ENCODE measurements at regions not wholly inside any gene's neighbourhood (a gene's known extent, or its start where the extent isn't known, plus 50 kb on each side); places are given as distances from the start of the nearest gene placed in this dataset.

DNA sequence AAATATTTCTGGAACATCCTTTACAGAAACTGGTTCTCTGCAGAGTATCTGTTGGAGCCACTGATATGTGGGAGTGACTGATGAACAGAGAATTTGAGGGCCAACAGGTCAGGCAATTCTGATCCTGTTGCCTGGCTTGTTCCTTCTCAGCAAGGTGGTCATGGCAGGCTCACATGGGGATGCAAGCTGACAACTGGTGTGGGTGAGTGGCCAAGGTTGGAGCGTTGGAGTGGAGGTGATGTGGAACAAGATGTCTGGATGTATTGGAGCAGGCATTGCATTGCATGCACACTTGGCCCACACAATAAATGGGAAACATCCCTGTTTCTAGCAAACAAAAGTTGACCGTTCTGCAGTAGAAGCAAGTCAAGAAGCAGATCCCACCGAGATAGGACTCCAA is 380.7 kb downstream of the ZNF536 start:
- DNase-seq (ENCODE audit: low spot score), result no peak

DNA sequence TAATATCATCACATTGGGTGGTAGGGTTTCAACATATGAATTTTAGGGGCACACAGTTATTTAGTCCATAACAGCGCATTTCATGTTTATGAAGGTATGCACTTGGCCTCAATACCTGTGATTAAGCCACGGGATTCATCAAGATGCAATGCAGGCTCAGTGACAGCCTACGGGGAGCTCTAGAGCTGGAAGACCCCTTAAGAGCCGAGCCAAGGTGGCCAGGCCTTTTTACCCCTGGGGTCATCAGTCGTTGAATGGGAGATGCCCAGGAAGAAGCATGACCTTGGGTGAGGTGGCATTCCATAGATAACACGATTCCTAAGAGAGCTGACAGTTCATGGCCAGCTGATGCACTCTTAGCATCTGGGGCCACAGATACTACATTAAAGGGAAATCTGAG is 380.0 kb downstream of the ZNF536 start:
- intact Hi-C loops (cut with DNase I), result no loop called here
- no peak for DNase-seq (ENCODE audit: low spot score)

More for the DNA sequence above, 380.7 kb downstream of the ZNF536 start:
- intact Hi-C loops (cut with DNase I), result no loop called here

DNA sequence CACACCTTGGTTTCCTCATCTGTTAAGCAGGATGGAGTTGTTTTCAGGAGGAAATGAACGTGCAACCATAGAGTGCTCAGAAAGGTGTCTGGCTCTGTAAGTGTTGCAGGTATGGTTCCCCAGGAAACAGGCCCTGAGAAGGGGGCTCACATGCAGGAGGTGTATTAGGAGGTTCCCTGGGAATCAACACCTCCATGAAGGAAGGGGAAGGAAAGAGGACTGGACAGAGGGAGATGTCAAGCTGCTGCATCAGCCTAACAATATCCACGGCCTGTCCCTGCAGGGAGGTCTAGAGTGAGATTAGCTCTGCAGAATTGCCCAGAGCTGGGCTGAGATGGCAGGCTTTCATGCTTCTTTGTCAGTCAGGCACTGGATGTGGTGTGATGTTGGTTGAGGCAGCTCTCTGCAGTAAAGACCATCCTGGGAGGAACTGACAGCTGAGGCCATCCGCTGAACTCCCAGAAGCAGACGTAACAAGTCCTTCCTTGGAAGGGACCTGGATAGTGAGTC is 373.3 kb downstream of the ZNF536 start:
- intact Hi-C loops (cut with DNase I), result no loop called here
- no peak for DNase-seq (ENCODE audit: low spot score)

DNA sequence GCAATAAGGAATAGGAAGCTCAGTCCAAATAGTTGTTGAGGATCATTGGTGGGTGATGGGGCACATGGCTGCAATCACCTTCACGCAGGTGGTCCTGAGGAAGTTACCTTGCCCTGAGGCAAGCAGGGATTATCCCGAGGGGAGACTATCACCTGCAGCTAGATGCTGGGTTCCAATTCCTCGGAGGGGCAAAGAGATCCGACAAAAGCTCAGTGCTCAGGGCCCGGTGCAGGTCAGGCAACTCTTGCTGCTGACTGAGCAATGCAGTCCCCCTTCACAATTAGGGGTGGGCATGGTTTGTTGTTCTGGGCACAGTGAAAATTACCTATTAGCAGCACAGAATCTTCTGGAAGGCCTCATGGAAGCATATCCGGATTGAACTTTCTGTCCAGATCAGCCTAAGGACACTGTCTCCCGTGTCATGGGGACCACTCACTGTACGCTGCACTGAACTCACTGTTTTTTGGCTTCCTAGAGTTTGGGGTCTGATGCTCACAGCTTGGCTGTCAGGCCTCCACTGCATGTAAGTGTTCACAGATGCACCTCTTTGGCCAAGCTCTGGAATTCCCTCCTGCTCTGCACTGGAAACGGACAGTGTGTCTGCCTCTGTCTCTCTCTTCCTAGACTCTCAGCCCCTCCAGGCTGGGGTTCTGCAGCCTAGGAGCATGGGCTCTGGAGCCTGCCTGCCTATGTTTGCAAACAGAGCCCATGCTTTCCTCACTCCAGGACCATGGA is 372.7 kb downstream of the ZNF536 start:
- no peak for DNase-seq (ENCODE audit: low spot score)
- intact Hi-C loops (cut with DNase I), result loop anchor here in 1 of 2 donors (5.0 kb wide), 1 partner anchor 868 kb away; no protein-coding TSS in a partner anchor

DNA sequence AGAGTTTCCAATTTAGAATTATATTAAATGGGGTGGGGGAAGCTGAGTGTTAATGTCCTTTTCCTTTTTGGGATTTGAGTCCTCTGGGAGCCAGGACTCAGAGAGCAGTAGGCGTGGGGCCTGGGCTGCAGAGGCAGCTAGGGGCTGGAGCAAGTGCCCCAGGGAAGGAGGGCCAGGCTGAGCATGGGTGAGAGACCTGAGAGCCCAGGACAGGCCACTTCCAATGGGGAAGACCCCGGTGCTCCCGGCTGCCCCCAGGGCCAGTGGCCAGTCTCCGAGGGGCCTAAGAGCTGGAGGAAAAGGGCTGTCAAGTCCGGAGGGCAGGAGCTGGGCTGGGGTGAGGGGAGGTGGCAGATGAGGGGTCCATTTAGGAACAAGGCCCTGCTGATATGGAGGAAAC is 371.5 kb downstream of the ZNF536 start:
- intact Hi-C loops (cut with DNase I), result loop anchor here in 1 of 2 donors (5.0 kb wide), 1 partner anchor 866 kb away; no protein-coding TSS in a partner anchor
- DNase-seq (ENCODE audit: low spot score), result no peak

DNA sequence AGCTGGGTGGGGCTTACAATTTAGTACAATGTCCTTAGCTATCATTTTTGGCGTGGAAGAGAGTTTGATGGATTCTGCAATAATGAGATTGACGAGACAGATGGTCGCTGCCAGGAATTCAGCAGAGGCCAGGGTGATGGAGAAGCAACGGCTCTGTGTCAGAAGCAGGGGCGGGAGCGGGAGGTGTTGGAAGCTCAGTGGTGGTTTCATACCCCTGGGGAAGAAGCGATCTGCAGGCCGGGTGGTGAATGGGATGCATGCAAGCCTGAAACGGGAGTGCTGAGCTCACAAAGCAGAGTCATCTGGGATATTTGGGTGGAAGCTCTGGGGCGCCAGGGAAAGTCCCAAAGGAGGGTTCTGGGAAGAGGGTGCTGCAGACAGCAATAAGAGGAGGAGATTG is 370.8 kb downstream of the ZNF536 start:
- no peak for DNase-seq (ENCODE audit: low spot score)
- intact Hi-C loops (cut with DNase I), result loop anchor here in 1 of 2 donors (5.0 kb wide), 1 partner anchor 866 kb away; no protein-coding TSS in a partner anchor

DNA sequence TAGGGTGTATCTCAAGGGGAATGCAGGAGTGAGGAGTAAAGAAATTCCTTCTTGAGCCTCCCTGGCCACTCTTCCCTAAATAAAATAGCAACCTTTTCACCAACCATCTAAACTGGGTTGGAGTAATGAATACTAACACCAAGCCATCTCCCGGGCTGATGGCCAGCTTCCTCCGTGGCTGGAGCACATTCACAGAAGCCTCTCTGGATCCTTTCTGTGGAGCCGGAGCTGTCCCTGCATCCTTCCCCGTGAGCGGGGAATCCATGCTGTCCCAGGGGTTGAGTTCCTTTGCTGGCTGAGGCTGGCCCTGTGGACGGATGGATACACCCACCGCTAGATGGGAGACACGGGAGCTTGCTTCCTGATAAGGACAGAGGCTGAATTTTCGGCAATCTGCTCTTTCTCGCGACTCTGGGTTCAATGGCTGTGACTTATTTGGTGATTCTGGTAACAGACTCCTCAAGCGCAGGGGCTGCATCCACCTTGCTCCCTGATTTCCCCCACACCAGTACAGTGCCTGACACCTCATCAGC is 370.3 kb downstream of the ZNF536 start:
- intact Hi-C loops (cut with DNase I), result loop anchor here in 1 of 2 donors (5.0 kb wide), 1 partner anchor 865 kb away; no protein-coding TSS in a partner anchor

DNA sequence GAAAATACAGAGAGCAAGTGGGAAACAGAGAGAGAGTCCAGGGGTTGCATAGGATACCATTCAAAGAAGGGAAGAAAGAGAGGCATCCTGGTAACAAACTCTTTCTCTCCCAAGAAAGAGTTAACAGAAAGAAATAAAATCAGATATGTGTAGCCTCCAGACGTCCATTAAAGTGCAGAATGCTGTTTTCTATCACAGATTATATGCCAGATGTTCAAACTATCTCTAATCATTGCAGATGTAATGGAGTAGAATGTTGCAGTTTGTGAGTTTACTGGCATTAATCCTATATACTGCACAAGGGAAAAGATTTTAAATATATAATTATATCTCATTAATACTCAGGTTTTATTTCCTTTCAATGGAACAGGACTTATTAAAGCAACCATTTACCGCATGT is 369.4 kb downstream of the ZNF536 start:
- intact Hi-C loops (cut with DNase I), result loop anchor here in 1 of 2 donors (5.0 kb wide), 1 partner anchor 864 kb away; no protein-coding TSS in a partner anchor
- no peak for DNase-seq (ENCODE audit: low spot score)

More for the DNA sequence above, 370.3 kb downstream of the ZNF536 start:
- DNase-seq (ENCODE audit: low spot score), result no peak

DNA sequence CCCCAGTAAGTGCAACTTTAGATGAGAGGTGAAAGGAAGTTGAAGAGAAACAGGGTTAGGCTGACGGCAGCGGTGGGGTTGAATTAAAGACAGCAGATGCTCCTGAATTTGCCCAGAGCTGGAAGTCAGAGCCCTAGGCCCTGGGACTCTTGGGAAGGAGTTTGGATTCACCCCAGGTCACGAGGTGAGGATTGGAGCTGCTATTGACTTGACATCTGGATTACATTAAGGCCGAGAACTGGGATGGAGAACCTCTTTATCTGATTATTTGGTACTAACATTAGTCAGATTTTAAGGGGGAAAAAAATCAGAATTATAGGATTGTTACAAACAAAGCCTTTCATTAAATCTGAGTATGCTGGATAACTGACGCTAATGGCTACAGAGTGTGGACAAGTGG is 367.2 kb downstream of the ZNF536 start:
- intact Hi-C loops (cut with DNase I), result no loop called here
- DNase-seq (ENCODE audit: low spot score), result no peak

DNA sequence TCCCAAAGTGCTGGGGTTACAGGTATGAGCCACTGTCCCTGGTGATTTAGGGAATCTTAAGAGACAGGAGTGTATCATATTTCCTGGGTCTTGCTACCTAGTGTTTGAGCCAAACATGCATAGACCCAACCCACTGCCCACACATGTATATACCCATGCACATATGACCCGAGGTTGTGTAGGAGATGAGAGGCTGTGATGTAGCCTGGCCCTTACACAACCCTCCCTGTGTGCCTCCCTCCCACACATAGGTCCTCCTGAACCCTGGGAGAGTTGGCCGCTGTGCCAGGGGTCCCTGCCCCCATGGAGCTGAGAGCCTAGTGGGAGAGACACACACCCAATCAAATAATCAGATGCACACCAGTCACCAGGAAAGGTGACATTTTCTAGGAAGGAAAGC is 365.9 kb downstream of the ZNF536 start:
- DNase-seq (ENCODE audit: low spot score), result no peak
- intact Hi-C loops (cut with DNase I), result no loop called here

DNA sequence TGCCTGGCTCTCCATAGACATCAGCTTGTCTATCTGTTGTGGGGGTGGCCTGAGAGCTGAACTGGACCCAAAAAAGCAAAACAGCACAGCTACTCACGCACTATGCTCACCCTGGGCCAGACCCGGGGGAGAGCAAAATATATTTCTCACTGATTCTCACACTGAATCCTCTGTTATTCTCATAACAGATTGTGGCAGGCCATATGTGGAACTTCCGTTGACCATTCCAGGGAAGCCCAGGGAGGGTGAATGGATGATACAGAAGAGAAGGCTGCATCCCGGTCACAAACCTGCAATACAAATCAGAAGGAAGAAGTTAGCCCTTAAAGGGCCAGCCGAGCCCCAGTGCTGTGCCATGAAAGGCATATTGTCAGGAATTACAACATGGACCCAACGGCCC is 362.5 kb downstream of the ZNF536 start:
- intact Hi-C loops (cut with DNase I), result no loop called here
- DNase-seq (ENCODE audit: low spot score), result no peak

DNA sequence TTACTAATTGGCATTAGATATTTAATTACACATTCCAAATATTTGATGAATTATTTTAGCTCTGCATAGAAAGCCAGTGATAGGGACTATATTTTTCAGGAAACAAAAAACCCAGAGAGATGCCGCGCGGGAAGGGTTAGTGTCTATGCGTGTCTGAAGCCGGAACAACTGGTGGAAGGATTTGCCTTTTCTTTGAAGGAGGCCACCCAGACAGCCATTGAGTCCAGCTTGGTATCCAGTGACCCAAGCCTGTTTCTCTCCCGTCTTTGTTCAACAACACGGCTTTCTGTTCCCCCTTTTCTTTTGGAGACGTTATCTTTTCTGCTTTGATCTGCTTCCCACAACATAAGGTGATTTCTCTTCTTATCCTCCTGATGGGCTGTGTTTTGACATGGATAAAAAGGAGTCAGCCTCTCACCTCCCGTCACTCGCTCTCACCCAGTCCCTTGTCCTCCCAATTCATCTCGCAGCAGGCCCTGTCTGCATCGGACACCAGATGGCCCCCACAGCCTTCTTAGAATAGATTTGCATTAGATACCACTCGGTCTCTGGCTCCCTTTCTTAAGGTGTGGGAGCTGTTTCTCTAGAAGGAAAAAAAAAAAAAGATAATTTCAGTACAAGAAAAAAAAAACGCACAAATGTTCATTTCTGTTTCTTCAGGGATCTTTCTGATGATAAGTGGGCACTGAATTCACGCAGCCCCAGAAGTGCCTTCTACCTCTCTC is 361.8 kb downstream of the ZNF536 start:
- no peak for DNase-seq (ENCODE audit: low spot score)
- intact Hi-C loops (cut with DNase I), result no loop called here

DNA sequence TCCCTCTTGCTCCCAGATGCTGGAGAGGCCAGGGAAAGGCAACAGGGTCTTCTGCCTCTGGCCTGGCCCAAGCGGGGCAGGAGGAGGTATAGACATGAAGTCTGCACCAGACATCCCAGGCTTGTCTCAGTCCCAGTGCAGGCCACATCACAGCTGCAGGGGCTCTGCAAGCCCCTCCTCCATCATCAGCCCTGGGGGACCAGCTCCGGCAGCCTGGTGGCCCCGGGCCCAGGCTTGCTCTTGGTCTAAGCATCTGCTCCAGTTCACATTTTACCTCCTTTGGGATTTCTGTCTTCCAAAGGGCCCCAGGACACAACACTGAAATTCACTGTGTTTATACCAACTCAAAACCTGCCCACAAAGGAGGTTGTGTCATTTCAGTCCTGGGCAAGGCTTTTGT is 359.4 kb downstream of the ZNF536 start:
- no peak for DNase-seq (ENCODE audit: low spot score)
- intact Hi-C loops (cut with DNase I), result no loop called here

DNA sequence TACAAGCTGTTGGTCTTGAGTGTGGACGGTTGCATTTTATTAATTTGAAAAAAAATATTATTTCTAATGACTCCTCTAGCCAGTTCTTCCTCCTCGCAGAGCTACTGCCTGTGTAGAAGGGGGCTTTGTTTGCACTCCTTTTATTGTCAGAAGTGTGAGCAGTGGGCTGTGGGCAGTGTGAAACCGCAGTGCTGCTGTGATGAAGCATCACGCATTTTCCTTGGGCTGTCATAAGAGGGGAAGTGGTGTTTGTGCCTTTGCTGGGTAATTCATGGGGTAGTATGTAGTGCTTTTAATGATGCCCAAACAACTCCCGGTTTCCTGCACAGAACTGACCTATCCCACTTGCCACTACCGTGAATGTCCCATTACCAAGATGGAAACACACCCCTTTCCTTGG is 357.3 kb downstream of the ZNF536 start:
- intact Hi-C loops (cut with DNase I), result no loop called here
- no peak for DNase-seq (ENCODE audit: low spot score)

DNA sequence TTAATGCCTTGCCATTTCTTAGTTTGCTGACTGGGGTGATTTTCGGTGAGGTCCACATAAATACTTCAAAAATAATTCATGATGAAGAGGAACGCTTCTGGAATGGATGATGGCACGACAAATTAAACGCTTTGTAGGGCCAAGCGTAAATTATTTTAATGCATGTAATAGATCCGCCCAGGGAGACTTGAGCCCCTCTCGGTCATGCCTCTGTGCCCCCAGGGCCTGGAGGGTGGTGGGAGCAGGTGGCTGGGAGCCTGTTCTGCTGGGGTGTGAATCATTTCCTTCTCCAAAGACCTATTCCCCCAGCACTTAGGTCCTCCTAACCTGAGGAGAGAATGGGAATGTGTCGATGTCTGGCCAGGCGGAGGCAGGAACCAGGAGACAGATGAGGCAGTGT is 350.6 kb downstream of the ZNF536 start:
- DNase-seq (ENCODE audit: low spot score), result peak; percentile 49
- intact Hi-C loops (cut with DNase I), result no loop called here

DNA sequence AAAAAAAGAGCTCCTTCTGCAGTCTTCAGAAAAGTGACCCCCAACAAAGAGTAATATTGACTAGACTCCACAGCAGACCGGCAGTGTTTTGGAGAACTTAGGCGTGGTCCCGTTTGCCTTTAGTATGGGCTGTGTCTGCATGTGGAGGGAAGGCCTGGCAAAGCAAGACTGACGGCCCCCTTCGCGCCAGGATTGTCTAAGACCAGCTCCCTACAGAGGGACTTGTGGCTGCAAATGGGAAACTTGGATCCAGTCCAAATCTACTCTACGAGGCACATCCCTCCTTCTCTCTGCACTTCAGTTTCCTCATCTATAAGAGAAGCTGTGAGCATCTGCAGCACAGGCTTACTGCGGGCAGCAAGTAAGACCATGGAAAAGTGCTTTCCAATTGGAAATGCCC is 350.0 kb downstream of the ZNF536 start:
- intact Hi-C loops (cut with DNase I), result no loop called here
- DNase-seq (ENCODE audit: low spot score), result peak; percentile 14

DNA sequence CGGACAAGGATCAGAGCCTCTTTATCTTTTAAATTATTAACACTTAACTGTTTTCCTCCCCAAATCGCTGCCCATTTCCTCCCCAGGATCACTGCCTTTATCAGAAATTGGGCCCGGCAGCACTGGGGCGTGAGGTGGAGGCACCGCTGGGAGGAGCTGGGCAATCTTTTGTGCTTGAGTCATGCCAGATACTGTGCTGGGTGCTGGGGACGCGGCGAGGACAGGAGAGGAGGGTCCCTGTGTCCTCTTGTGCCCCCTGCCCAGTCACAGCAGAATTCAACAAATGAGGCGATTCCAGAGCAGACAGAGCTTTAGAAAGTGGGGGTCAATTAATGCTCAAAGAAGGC is 347.8 kb downstream of the ZNF536 start:
- DNase-seq (ENCODE audit: low spot score), result no peak
- intact Hi-C loops (cut with DNase I), result no loop called here

DNA sequence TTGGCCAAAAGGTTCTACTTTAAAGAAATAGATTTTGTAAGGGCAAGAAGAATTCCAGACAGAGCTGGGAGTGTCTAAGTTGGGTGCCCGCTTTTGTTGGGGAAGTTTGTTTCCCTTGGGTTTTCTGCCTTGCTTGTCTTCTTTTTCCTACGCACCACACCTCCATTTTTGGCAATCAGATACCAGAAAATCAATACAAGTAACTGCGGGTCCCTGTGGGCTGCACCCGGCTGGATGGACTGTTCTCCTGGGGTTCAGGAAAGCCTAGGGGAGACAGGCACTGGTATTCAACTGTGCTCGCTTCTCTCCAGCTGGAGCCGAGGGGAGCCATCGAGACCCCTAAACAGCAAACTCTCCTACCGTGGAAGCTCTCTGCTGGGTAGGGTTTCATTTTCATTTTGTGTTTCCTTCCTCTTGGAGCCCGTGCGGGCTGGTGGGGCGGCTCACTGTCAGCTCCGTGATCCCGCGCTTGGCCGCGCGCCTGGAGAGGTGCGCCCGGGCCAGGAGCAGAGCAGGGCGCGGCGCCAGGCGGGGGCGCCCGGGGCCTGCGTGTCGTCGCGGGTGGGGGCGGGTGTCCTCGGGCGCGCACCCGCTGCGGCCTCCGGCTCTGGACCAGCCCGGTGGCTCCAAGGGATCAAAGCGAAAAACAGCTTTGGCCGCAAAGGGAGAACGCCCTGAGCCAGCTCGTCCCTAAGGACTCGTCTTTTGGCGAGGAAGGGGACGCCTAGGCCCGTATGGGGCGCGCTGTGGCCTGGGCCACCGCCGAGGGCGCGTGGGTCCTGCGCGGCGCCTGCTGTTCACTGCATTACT is 347.2 kb downstream of the ZNF536 start:
- intact Hi-C loops (cut with DNase I), result no loop called here
- DNase-seq (ENCODE audit: low spot score), result peak; percentile 85

DNA sequence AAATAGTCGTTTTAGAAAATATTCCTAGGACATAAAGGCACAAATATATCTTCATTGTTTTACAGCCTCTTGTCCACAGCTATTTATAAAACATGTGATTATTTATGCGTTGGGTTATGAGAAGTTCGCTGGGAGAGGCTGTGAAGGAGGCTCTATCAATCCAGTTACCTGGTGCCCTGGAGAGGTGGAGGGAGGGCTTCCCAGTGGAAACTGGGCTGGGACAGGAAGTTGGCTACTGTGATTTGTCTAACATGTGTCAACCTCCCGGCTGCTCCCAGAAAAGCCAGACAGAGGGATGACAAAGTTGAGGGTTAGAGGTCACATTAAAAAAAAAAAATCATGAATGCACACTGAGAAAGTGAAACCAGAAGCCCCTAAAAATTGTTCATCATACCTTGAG is 346.5 kb downstream of the ZNF536 start:
- intact Hi-C loops (cut with DNase I), result no loop called here
- DNase-seq (ENCODE audit: low spot score), result peak; percentile 19

DNA sequence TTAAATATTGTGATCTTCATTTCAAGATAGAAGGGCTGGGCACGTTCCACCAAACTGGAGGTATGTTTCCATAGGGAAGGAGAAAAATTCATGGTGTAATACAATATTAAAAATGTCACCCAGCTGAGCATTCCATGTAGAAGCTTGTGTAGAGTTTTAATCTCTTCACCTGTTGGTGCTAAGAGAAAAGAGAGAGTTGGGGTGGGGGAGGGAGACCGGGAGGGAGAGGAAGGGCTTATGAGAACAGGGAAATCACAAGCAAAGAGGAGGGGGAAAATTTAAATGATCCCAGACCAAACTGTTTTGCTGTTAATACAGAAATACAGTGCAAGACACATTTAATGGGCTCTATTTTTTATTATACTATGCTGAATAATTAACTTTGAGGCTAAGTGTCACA is 345.8 kb downstream of the ZNF536 start:
- intact Hi-C loops (cut with DNase I), result no loop called here
- no peak for DNase-seq (ENCODE audit: low spot score)
